GM23338 (cell line): ENCODE measurements at regions not wholly inside any gene's neighbourhood (a gene's known extent, or its start where the extent isn't known, plus 50 kb on each side); places are given as distances from the start of the nearest gene placed in this dataset.

ENCODE experiments used
- ATAC-seq: fragments of 200-7000 bp; cut with Tn5 transposase; 3 replicates; pipeline ENCODE4 v1.9.1; 2020
- DNase-seq: peaks from one replicate; pipeline ENCODE4 v3.0.0-alpha.2; 2015; ENCODE audit warnings: low spot score
- H2AFZ ChIP-seq: fragments of 200-600 bp; sonication (generic); 2 replicates; pipeline ENCODE4 v1.8.0; 2016; ENCODE audit warnings: antibody characterized with exemption, mild to moderate bottlenecking, moderate library complexity
- H3F3A ChIP-seq: fragments of 200-600 bp; sonication (generic); replicated peaks from 2 replicates; pipeline ENCODE4 v1.8.0; 2017; ENCODE audit warnings: antibody characterized with exemption, mixed run types, low read depth
- H3K27ac ChIP-seq: fragments of 200-600 bp; sonication (generic); 2 replicates; pipeline ENCODE4 v1.6.1; 2016; ENCODE audit warnings: low read depth
- H3K27me3 ChIP-seq: fragments of 200-600 bp; sonication (generic); 2 replicates; pipeline ENCODE4 v1.8.0; 2016; ENCODE audit warnings: mild to moderate bottlenecking, mixed run types, moderate library complexity; ENCODE audit not compliant: insufficient read depth
- H3K36me3 ChIP-seq: fragments of 200-600 bp; sonication (generic); 2 replicates; pipeline ENCODE4 v1.8.0; 2016; ENCODE audit warnings: mild to moderate bottlenecking; ENCODE audit not compliant: insufficient read depth
- H3K4me1 ChIP-seq: fragments of 200-600 bp; sonication (generic); 2 replicates; pipeline ENCODE4 v1.8.0; 2016; ENCODE audit warnings: mild to moderate bottlenecking, moderate library complexity; ENCODE audit not compliant: insufficient read depth
- H3K4me2 ChIP-seq: fragments of 200-600 bp; sonication (generic); 2 replicates; pipeline ENCODE4 v1.7.1; 2017; ENCODE audit warnings: mixed run types
- H3K4me3 ChIP-seq: fragments of 200-600 bp; sonication (generic); 2 replicates; pipeline ENCODE4 v1.6.1; 2016; ENCODE audit warnings: mixed run types
- H3K79me2 ChIP-seq: fragments of 200-600 bp; sonication (generic); replicated peaks from 2 replicates; pipeline ENCODE4 v1.8.0; 2017; ENCODE audit warnings: mild to moderate bottlenecking; ENCODE audit not compliant: insufficient read depth
- H3K9me2 ChIP-seq: fragments of 200-600 bp; sonication (generic); 2 replicates; pipeline ENCODE4 v1.8.0; 2017; ENCODE audit not compliant: insufficient read depth
- H4K20me1 ChIP-seq: fragments of 200-600 bp; sonication (generic); replicated peaks from 2 replicates; pipeline ENCODE4 v1.8.0; 2017; ENCODE audit warnings: mild to moderate bottlenecking; ENCODE audit not compliant: insufficient read depth
- H3K27ac Mint-ChIP-seq: 2 replicates; pipeline ENCODE4 v1.8.0; 2020; ENCODE audit warnings: inconsistent platforms, mild to moderate bottlenecking, moderate library complexity, mixed read lengths
- H3K27me3 Mint-ChIP-seq: 3 replicates; pipeline ENCODE4 v1.8.0; 2022; ENCODE audit warnings: low read depth, mild to moderate bottlenecking, moderate library complexity, mixed read lengths, inconsistent platforms; ENCODE audit not compliant: insufficient read depth, poor library complexity
- H3K36me3 Mint-ChIP-seq: 3 replicates; pipeline ENCODE4 v1.8.0; 2021; ENCODE audit warnings: low read depth, mild to moderate bottlenecking, inconsistent platforms, moderate library complexity, mixed read lengths
- H3K4me1 Mint-ChIP-seq: 3 replicates; pipeline ENCODE4 v1.8.0; 2020; ENCODE audit warnings: mild to moderate bottlenecking, inconsistent platforms, mixed read lengths
- H3K4me3 Mint-ChIP-seq: 3 replicates; pipeline ENCODE4 v1.8.0; 2021; ENCODE audit warnings: moderate library complexity, mild to moderate bottlenecking, inconsistent platforms, mixed read lengths
- H3K9me3 Mint-ChIP-seq: 3 replicates; pipeline ENCODE4 v1.8.0; 2020; ENCODE audit warnings: moderate library complexity, mild to moderate bottlenecking, inconsistent platforms, mixed read lengths
- CREB1 ChIP-seq: fragments of 250-450 bp; sonication (Bioruptor Pico); IDR thresholded peaks from 2 replicates; pipeline ENCODE4 v1.5.0; 2020; ENCODE audit warnings: low read depth, mild to moderate bottlenecking, moderate library complexity
- EZH2 ChIP-seq: fragments of 200-600 bp; sonication (generic); IDR thresholded peaks from one replicate; pipeline ENCODE4 v1.8.0; 2017; ENCODE audit warnings: antibody characterized with exemption, mild to moderate bottlenecking, low read depth; ENCODE audit not compliant: unreplicated experiment
- JUNB ChIP-seq: IDR thresholded peaks from one replicate; pipeline ENCODE4 v1.6.1; 2016; ENCODE audit warnings: antibody characterized with exemption; ENCODE audit not compliant: unreplicated experiment
- NANOG ChIP-seq: IDR thresholded peaks from 2 replicates; pipeline ENCODE4 v1.6.1; 2016; ENCODE audit warnings: antibody characterized with exemption, borderline replicate concordance
- POLR2AphosphoS5 ChIP-seq: IDR thresholded peaks from 2 replicates; pipeline ENCODE4 v1.6.1; 2016; ENCODE audit warnings: antibody characterized with exemption, low read depth
- REST ChIP-seq: IDR thresholded peaks from one replicate; pipeline ENCODE4 v1.6.1; 2018; ENCODE audit warnings: antibody characterized with exemption; ENCODE audit not compliant: unreplicated experiment
- ZNF114 ChIP-seq: fragments of 250-450 bp; sonication (Bioruptor Pico); IDR thresholded peaks from 2 replicates; pipeline ENCODE4 v1.5.0; 2020; ENCODE audit warnings: mild to moderate bottlenecking, moderate library complexity
- ZNF331 ChIP-seq: fragments of 250-450 bp; sonication (Bioruptor Pico); IDR thresholded peaks from 2 replicates; pipeline ENCODE4 v1.5.0; 2020; ENCODE audit warnings: low read depth, mild to moderate bottlenecking, moderate library complexity
- TF ChIP-seq, protein P1 (sequence below): IDR thresholded peaks from 2 replicates; pipeline ENCODE4 v1.6.1; 2016; ENCODE audit warnings: antibody characterized with exemption

- Histone ChIP-seq H3K4me3 (no peak overlapping the region), H4K20me1 (no peaks in the 10 kb centered on the region), H3K27ac (no peak overlapping the region), H3K9me2 (0 out of 2 replicates have a peak, but pooled peaks cover 3% of the 10 kb centered on the region), H3K27me3 (no peaks in the 10 kb centered on the region), H3K4me2 (no peak overlapping the region), H3K36me3 (no peaks in the 10 kb centered on the region), H3K4me1 (no peaks in the 10 kb centered on the region), H3K79me2 (no peaks in the 10 kb centered on the region), H3F3A (no peaks in the 10 kb centered on the region), H2AFZ (peak overlapping the region; percentile 33; the same call in 1 of the 2 replicates)
- Mint-ChIP-seq H3K27me3 (no peaks in the 10 kb centered on the region), H3K4me3 (no peak overlapping the region), H3K36me3 (peaks cover 5% of the 10 kb centered on the region; the same call in 2 of the 3 replicates), H3K9me3 (no peaks in the 10 kb centered on the region), H3K4me1 (no peaks in the 10 kb centered on the region), H3K27ac (no peak overlapping the region; the same call in 1 of the 2 replicates)
- TF ChIP-seq REST, result no peak
- DNase-seq, result no peak
- ATAC-seq, result no peak
These were observed 1885.1 kb downstream of the OLFM4 start for GRCh38 chr13:54913668-54914067.

DNA sequence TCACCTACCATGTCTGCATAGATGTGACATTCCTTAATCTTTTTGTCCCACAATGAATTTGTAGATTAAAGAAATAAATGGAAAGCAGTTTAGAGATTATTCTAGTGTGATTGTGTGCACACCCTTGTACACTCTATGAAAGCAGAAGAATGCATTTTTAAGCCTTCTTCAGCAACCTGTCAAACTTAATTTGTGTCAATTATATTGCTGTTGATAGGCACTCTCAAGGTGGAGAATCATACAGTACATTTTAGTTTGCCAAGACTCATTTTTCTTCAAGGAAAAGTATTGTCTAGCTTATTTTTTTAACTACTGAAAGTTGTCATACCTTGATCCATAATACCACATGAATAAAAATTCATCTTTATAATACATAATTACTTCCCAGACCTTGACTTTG is 1898.9 kb downstream of the OLFM4 start:
- no peaks in the 10 kb centered on the region for H3F3A ChIP-seq
- no peaks in the 10 kb centered on the region for H4K20me1 ChIP-seq
- Mint-ChIP-seq H3K27me3 (peaks cover 3% of the 10 kb centered on the region), H3K4me3 (no peak overlapping the region), H3K9me3 (peaks cover 19% of the 10 kb centered on the region), H3K36me3 (peaks cover 21% of the 10 kb centered on the region), H3K27ac (no peak overlapping the region), H3K4me1 (no peaks in the 10 kb centered on the region)
- no peak for DNase-seq
- no peaks in the 10 kb centered on the region for H3K4me1 ChIP-seq
- no peak overlapping the region for H3K4me2 ChIP-seq
- no peak overlapping the region for H3K4me3 ChIP-seq
- no peaks in the 10 kb centered on the region for H3K27me3 ChIP-seq
- H3K79me2 ChIP-seq, result no peaks in the 10 kb centered on the region
- no peak for ATAC-seq
- no peaks in the 10 kb centered on the region for H3K36me3 ChIP-seq
- no peaks in the 10 kb centered on the region; the same call in 1 of the 2 replicates for H3K9me2 ChIP-seq
- H3K27ac ChIP-seq, result no peak overlapping the region
- H2AFZ ChIP-seq, result no peak overlapping the region
- no peak for TF ChIP-seq JUNB
- no peak for TF ChIP-seq POLR2AphosphoS5
- TF ChIP-seq ZNF114 (CRISPR knock-in tag), result no peak
- TF ChIP-seq, protein P1, sequence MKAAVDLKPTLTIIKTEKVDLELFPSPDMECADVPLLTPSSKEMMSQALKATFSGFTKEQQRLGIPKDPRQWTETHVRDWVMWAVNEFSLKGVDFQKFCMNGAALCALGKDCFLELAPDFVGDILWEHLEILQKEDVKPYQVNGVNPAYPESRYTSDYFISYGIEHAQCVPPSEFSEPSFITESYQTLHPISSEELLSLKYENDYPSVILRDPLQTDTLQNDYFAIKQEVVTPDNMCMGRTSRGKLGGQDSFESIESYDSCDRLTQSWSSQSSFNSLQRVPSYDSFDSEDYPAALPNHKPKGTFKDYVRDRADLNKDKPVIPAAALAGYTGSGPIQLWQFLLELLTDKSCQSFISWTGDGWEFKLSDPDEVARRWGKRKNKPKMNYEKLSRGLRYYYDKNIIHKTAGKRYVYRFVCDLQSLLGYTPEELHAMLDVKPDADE, result no peak
- no peak for TF ChIP-seq NANOG
- no peak for TF ChIP-seq ZNF331 (CRISPR knock-in tag)
- no peak for TF ChIP-seq REST
- TF ChIP-seq CREB1 (CRISPR knock-in tag), result no peak
- TF ChIP-seq EZH2, result no peak
